ENCODE measurements at regions not wholly inside any gene's neighbourhood (a gene's known extent, or its start where the extent isn't known, plus 50 kb on each side); places are given as distances from the start of the nearest gene placed in this dataset.

DNA sequence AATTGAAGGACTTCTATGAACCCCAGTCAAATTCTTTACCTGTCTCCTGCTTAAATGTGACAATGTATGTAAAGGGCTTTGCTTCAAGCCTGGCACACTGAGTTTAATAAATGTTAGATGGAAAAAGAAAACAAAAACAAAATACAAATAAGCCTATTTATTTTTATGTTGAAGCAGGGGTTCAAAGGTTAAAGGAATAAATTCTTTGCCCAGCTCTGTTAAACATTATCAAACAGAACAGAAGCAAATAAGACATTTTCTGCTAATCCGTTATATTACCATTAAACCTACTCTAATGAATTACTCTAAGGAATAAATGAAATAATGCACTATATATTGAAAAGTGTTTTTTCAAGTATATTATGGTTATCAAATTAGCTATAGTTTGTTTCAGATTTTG, 182.5 kb upstream of the CEP162 start:
- no peaks in the 10 kb centered on the region for H3K36me3 ChIP-seq
- H3K4me3 ChIP-seq = no peak overlapping the region
- no peak for TF ChIP-seq POLR2A (IDR thresholded peaks at IDR 0.05)
- no peak for TF ChIP-seq CTCF (IDR thresholded peaks at IDR 0.05)
- no peak for TF ChIP-seq POLR2AphosphoS5 (IDR thresholded peaks at IDR 0.05)
- intact Hi-C loops (cut with DNase I; ENCODE audit: low total_unique reads) = no loop called here
- no peaks in the 10 kb centered on the region for H3K4me1 ChIP-seq
- DNase-seq (ENCODE audit: low spot score in 2 of 2) = no peak
- H3K27ac ChIP-seq = no peak overlapping the region
- H3K27me3 ChIP-seq = no peaks in the 10 kb centered on the region
- no peaks in the 10 kb centered on the region for H3K9me3 ChIP-seq

DNA sequence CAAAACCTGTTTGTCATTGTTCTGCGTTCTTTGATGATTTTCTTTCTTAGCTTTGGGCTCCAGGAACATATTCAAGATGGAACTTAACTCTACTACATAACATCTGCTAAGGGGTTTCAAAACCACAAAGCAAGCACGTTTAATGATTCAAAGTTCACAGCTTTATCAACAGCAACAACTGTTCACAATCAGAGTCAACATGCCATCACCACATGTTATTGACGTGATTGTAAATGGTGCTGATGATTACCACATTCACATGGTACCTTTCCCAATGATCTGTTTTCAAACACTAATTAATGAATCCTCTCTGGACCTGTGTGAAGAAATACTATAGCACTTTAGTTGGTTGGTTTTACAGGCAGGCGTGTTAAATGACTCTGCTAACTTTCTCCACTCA, 180.6 kb upstream of the CEP162 start:
- no peak overlapping the region for H3K27ac ChIP-seq
- H3K4me3 ChIP-seq = no peak overlapping the region
- TF ChIP-seq CTCF (IDR thresholded peaks at IDR 0.05) (no peak), POLR2AphosphoS5 (IDR thresholded peaks at IDR 0.05) (no peak), POLR2A (IDR thresholded peaks at IDR 0.05) (no peak)
- H3K27me3 ChIP-seq = no peaks in the 10 kb centered on the region
- H3K9me3 ChIP-seq = no peaks in the 10 kb centered on the region
- intact Hi-C loops (cut with DNase I; ENCODE audit: low total_unique reads) = no loop called here
- no peaks in the 10 kb centered on the region for H3K4me1 ChIP-seq
- H3K36me3 ChIP-seq = no peaks in the 10 kb centered on the region
- DNase-seq (ENCODE audit: low spot score in 2 of 2) = no peak

GRCh38 chr6:84403545-84403944, 176.1 kb upstream of the CEP162 start:
- H3K27me3 ChIP-seq = no peaks in the 10 kb centered on the region
- no peaks in the 10 kb centered on the region for H3K4me1 ChIP-seq
- H3K27ac ChIP-seq = no peak overlapping the region
- H3K36me3 ChIP-seq = no peaks in the 10 kb centered on the region
- intact Hi-C loops (cut with DNase I; ENCODE audit: low total_unique reads) = no loop called here
- no peak overlapping the region for H3K4me3 ChIP-seq
- DNase-seq (ENCODE audit: low spot score in 2 of 2) = no peak
- no peaks in the 10 kb centered on the region for H3K9me3 ChIP-seq
- TF ChIP-seq POLR2AphosphoS5 (IDR thresholded peaks at IDR 0.05) (no peak), POLR2A (IDR thresholded peaks at IDR 0.05) (no peak), CTCF (IDR thresholded peaks at IDR 0.05) (no peak)

DNA sequence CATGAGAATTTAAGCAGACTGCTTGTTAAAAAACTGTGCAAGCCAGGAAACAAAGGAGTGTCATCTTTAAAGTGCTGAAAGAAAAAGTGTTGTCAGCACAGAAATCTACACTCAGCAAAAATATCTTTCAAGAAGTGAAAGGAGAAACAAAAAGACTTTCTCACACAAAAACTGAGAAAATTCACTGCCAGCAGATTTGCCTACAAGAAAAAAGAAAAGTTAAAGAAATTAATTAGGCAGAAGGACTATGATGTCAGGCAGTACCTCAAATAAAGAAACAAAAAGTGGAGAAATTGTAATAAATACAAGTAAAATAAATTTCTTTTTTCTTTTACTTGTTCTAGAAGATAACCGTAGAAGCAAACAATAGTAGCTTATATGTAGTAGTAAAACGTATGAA, 171.6 kb upstream of the CEP162 start:
- Histone ChIP-seq H3K4me3 (no peak overlapping the region), H3K4me1 (no peaks in the 10 kb centered on the region), H3K9me3 (peaks cover 0 to 5% of the 10 kb centered on the region in 2 donors), H3K27ac (no peak overlapping the region), H3K36me3 (no peaks in the 10 kb centered on the region), H3K27me3 (no peaks in the 10 kb centered on the region)
- intact Hi-C loops (cut with DNase I; ENCODE audit: low total_unique reads) = no loop called here
- DNase-seq (ENCODE audit: low spot score in 2 of 2) = no peak
- TF ChIP-seq POLR2A (IDR thresholded peaks at IDR 0.05) (no peak), POLR2AphosphoS5 (IDR thresholded peaks at IDR 0.05) (no peak), CTCF (IDR thresholded peaks at IDR 0.05) (no peak)

GRCh38 chr6:84392261-84392660, 164.8 kb upstream of the CEP162 start:
- H3K4me3 ChIP-seq = no peak overlapping the region
- TF ChIP-seq POLR2A (IDR thresholded peaks at IDR 0.05) (no peak), POLR2AphosphoS5 (IDR thresholded peaks at IDR 0.05) (no peak), CTCF (IDR thresholded peaks at IDR 0.05) (no peak)
- H3K4me1 ChIP-seq = no peaks in the 10 kb centered on the region
- H3K9me3 ChIP-seq = peaks cover 0 to 7% of the 10 kb centered on the region in 2 donors
- intact Hi-C loops (cut with DNase I; ENCODE audit: low total_unique reads) = no loop called here
- H3K27me3 ChIP-seq = no peaks in the 10 kb centered on the region
- no peak overlapping the region for H3K27ac ChIP-seq
- no peaks in the 10 kb centered on the region for H3K36me3 ChIP-seq
- no peak for DNase-seq (ENCODE audit: low spot score in 2 of 2)
